ENCODE measurements at regions not wholly inside any gene's neighbourhood (a gene's known extent, or its start where the extent isn't known, plus 50 kb on each side); places are given as distances from the start of the nearest gene placed in this dataset.

DNA sequence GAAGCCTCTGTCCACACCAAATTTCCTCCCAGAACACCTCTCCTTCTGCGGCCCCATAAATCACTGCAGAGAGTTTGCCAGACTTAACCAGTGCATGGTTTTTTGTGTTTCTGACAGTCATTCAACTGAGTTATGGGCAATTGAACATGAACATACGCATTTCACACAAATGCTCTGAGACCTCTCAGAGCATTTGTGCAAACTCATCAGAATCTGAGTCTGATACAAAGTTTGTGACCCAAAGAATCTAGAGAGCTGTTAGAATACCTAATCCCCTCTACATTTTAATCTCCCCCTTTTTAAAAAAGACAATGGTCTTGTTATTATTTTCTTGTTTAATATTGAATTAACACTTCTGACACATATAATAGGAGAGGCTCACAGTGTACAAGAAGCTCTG, 416.9 kb upstream of the SMARCA2 start:
- DNase-seq, result no peak

DNA sequence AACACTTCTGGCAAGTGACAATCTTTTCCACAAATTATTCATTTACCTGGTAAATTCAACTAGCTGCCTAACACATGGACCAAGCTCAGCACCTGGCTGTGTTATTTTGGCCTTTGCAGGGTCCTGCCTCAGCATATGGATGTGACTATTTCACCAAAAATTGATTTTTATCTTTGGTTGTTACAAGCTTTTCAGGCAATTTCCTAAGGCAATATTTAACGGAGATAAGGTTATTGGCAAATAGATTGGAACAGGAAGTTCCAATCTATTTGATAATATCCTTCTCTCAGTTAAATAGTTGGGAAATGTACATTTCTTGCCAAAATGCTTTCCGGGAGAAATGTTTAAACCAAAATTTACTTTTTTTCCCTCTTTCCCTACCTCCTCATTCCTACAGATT, 415.2 kb upstream of the SMARCA2 start:
- DNase-seq, result no peak

DNA sequence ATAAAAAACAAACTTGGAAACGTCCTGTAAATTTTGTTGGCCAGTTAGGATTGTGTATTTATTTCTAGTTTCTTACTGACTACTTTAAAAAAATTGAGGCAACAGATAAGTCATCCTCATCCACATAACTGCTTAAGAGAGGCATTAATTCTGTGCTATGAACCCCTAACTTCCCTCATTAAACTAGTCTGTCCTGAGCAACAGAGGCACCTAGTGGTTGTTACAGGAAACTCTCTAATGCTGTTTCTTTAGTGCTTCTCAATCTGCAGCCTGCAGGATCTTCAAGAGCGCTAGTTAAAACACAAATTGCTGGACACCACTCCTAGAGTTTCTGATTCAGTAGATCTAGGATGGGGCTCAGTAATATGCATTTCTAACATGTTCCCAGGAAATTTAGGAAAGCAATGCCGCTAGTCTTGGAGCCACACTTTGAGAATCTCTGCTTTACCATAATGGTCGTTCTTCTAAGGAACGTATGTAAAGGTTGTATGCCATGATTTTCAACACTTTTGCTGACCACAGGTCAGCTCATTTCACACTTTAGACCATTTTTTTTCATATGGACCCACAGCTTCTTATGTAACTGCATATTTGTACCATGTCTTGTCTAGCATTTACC, 410.1 kb upstream of the SMARCA2 start:
- DNase-seq, result peak in 1 of 2 experiments; percentile 6

DNA sequence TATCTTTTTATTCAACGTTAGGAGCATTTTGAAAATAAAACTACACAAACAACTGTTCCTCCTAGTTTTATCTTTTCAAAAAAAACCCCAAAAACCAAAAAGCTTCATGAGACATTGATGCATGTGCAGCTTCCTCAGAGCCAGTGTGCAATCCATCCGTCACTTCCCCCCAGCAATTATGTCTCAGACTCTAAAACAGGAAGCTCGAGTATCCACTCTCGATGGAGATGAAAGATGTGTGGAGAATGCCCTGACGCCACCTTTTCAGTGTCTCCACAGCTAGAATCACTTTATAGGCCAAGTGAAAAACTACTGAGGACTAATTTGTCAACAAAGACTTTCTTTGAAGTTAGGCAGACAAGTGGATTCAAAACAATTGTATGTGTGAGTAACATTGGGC, 408.9 kb upstream of the SMARCA2 start:
- no peak for DNase-seq

DNA sequence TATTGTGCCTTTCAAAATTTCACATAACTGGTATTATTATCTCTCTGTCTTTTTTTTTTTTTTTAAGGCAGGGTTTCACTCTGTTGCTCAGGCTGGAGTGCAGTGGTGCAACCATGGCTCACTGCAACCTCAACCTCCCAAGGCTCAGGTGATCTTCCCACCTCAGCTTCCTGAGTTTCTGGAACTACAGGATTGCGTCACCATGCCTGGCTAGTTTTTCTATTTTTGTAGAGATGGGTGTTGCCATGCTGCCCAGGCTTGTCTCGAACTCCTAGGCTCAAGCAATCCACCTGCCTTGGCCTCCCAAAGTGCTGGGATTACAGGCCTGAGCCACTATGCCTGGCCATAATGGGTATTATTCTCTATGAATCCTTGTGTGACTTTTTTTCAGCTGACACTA, 402.3 kb upstream of the SMARCA2 start:
- DNase-seq, result no peak

DNA sequence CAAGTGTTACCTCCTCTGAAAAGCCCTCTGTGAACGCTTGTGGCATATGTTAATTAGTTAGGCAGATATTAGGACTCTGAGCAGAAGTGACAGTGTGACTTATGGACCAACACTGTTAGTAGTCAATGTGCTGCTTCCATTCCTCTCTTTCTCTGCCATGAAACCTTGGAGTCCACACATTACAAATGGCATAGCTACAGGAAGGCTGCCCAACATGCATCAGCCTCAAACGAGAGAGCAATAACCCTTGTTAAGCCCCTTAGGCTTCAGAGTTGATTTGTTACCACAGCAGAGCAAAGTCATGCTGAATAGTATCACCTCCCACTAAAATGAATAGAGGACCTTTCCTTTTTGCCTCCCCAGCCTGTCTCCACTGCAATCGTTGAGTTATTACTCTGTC, 397.7 kb upstream of the SMARCA2 start:
- DNase-seq, result no peak

DNA sequence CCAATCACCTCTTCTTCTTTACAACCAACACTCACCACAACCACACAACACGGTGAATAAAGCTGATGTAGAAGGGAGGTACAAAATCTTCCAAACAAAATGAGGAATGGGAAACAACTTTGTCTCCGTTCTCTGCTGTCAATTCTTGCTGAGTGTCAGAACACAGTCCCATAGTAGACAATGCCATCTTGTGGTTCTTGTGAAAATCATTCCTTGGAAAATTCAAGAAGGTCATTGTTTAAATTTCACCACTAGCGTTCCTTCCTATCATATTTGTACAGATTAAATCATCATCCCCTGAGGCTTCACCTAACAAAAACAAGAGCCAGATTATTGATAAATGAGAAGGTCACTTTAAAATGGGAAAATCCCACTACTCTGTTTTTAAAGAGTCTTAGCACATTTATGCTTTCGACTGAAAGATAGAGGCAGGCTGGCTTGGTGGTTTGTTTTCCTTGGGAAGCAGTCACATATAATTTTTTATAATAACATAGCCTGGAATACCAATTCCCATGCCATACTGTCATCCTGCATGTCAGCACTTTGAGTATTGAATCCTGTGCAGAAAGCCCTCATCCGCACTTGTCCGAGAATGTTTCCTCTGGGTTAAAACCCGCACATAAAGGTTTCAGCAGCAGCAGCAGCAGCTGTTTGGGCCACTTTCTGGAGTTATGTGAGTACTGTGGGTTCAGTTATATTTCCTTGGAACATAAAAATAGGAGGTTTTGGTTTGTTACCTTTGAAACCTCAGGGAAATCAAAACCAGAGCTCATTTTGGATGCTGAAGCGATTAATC, 395.0 kb upstream of the SMARCA2 start:
- no peak for DNase-seq

DNA sequence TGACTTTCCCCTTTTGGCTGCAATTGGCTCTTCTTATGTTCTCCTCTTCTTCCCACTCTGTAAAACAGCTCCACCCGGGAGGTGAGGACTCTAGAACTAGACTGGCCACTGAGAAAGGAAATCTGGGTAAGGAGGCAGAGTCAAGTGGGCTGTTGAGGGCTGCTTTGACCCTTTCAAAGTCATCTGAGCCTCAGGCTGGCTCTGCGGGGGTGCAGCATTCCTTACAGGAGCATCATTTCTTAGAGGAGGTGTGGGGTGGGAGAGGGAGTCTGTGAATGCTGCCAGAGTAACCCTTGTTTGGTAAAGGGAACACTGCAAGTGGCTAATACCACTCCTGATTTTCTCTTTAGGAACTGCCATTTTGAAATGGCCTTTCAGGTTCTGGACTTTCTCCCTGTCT, 377.7 kb upstream of the SMARCA2 start:
- no peak for DNase-seq

DNA sequence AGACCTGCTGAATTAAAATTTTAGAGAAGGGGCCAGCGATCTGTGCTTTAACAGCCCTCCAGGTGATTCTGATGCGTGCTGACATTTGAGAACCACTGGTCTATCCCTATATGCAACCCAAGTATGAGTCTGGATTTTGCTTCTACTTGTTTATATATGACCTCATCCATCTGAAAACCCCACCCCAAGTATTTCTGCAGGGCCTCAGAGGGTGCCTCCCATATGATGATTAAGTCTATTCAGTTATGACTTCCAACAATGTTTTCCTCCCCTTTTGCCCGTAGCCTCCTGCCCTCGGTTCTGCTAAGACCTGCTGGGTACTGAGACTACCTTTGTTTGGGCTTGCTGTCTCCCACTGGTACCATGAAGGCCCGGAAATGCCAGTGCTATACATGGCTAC, 376.0 kb upstream of the SMARCA2 start:
- no peak for DNase-seq

DNA sequence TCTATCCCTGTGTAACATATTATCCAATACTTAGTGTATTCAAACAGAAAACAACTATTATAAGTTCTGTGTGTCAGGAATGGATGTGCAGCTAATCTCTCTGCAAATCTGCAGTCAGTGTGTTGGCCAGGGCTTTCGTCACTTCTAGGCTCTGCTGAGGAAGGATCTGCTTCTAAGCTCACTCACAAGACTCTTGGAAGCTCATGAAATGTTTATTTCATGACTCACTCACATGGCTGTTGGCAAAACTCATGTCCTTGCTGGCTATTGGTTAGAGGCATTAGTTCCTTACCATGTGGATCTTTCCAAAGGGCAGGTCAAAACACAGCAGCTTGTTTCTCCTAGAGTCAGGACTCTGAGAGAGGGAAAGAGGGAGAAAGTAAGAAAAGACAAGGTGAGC, 367.4 kb upstream of the SMARCA2 start:
- DNase-seq, result no peak

DNA sequence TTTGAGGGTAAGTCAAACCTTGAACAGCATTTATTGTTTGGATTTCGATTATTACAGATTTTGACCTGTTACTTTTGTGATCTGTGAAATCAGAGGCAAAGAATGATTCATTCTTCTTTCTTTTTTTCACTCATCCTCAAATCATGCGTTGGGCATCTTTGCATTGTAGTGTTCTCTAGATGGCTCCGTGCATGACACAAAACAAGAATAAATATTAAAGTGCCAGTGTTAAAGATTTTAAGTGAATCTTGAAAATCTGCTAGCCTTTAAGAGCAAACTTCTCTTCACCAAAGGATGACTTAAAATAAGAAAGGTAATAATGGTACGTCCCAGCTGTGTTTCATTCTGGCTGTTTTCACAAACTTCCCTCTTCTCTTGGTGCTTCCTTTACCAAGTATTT, 361.9 kb upstream of the SMARCA2 start:
- no peak for DNase-seq

DNA sequence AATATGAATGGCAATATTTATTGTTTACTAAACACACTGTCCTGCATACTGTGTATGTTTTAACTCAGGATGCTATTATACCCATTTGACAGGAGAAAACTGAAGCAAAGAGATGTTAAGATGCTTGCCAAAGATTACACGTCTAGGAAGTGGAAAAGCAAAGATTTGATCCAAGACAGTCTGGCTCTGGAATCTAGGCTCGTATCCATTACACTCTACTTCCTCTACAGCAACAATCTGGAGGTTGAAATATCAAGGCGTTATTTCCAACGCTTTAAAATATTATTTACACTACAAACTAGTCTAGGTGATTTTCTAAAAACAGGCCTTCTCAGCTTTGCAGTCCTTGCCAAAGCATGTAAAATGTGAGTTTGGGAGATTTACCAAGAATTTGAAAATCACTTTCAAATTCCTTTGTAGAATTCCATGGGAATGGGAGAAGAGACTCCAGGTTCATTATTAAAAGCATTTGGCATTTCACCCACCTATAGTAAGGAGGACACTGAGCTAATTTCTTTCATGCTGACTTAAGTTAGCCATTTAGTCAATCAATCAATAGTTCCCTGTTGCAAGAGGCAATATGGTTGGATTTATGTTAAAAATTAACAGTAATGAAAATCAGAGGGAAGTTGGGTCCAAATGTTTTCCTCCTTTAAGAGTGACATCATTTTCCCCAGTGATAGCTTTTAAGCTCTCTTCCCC, 356.3 kb upstream of the SMARCA2 start:
- no peak for DNase-seq

DNA sequence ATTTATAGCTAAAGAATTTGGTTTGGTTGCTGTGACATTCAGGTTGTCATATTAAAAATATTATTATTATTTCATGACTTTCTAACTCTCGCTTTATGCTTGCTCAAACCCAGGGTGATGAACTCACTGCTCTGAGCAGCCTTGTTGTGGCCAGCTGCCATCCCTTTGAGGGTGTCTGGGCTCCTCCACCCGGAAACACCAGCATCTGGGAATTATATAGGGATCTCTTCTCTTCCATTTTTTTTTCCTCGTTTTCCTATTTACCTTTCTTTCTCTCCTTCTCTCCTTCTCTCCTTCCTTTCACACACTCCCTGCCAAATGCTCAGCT, 355.8 kb upstream of the SMARCA2 start:
- DNase-seq, result no peak

DNA sequence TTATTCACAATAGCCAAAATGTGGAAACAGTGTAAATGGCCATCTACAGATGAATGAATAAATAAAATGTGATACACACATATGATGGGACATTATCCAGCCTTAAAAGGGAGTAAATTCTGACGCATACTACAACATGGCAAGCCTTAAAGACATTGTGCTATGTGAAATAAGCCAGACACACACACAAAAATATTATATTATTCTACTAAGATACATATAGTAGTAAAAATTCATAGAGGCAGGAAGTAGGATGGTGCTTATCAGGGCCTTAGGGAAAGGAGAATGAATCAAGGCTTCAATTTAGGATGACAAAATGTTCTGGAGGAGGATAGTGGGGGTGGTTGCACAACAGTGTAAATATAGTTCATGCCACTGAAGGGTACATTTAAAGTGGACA, 346.7 kb upstream of the SMARCA2 start:
- no peak for DNase-seq

DNA sequence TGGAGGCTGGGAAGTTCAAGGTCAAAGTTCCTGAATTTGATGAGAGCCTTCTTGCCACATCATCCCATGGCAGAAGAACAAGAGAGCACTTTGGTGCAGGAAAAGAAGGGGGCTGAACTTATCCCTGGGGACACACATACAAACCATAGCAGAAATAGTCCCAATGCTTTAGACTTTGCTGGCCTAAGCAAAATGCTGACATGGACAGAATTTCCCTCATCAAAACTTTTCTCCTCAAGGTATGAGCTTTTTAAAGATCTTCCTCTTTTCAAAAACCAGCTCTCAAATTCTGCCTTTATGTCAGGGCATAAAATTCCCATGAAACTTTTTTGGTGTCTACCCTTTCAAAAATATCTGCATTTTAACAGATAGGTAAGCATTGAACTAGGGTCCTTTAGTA, 341.8 kb upstream of the SMARCA2 start:
- DNase-seq, result no peak

DNA sequence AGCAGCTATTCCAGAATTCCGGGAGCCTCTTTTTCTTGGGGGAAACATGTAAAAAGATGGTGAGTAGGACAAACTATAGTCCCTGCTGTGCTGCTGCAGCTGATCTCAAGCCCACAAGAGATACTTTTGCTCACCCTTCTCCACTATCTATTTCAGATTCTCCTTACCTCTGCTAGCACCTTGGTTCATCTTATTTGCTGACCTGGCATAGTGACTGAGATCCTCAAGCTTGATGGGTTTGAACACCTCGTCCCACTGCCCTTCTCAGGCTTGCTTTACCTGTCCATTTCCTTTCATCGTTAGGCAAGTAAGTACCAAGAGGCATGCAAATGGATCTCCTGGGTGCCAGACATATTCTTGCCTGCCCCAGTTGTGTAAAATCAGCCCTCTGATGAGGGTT, 338.4 kb upstream of the SMARCA2 start:
- DNase-seq, result no peak

DNA sequence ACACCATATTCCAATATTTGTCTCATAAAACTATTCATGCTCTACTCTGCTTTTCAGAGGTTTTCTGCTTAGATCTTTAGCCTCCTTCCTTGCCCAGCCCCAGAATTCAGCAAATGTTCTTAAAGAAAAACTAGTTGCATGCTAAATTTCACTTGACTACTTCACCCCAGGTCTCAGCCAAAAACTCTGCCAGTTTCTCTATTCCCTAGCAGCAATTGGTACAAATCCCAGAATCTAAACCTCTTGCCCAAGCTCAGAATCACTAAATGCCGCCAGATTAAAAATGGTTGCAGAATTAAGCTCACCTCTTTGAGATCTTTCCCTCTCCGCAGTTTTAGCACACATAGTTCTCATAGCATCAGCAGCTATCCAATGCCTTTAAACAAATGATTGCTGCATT, 331.2 kb upstream of the SMARCA2 start:
- no peak for DNase-seq

DNA sequence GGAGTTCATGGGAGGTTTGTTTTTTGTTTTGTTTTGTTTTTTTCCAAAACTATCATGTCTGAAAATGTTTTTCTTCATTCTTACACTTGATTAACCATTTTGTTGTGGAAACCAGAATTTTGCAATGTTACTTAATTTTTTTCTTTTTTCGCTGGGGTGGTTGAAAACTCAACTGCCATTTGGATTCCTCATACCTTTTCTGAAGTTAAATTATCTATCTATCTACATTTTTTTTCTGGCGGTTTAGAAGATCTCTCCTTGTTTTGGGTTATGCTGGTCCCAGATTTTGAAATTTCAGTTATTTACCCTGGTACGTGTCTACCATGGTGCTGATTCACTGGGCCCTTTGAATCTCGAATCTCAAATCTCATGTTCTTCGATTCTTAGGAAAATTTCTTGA, 316.2 kb upstream of the SMARCA2 start:
- DNase-seq, result no peak

DNA sequence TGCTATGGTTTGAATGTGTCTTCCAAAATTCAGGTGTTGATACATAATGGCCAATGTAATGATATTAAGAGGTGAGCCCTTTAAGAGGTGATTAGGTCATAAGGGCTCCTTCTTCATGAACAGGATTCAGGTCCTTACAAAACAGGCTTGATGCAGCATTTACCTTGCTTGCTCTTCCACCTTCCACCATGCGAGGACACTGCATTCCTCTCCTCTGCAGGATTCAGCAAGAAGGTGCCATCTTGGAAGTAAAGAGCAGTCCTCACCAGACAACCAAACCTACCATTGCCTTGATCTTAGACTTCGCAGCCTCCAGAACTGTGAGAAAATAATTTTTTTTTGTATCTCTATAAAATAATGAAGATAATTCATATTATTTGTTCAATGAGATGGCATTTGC, 314.0 kb upstream of the SMARCA2 start:
- DNase-seq, result no peak

DNA sequence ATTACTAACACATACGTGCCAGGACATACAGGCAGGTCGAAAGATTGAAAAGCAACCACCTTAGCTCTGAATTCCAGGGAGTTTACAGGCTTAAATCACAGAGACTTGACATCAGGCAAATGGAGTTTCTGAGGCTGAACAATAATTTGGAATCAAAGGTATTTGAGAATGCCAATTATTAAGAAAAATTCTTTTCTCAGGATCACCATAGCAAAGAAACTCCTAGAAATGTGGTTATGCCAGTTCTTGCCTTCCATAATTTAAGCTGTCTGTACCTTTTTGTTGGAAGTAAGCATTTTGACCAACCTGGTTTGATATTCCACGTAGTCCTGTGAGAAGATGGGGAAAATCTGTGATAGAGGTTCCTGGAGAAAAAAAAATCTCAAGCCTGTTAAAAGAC, 312.4 kb upstream of the SMARCA2 start:
- DNase-seq, result no peak

DNA sequence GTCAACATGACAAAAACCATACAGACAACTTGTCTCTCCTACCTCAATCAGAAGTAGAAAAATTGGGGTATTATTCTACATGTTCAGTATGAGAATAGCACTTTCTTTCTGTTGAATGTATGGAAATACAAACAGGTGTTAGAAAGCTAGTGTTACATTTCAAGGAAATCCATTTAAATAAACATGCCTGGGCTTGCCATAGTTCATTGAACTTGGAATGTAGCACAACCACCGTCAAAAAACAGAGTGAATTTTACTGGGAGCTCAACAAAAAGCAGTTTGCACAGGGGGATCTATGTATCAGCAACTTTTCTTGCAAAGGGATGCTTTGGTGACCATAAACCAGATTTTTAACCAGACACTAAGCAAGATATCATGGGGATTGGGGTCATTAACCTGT, 307.9 kb upstream of the SMARCA2 start:
- no peak for DNase-seq

DNA sequence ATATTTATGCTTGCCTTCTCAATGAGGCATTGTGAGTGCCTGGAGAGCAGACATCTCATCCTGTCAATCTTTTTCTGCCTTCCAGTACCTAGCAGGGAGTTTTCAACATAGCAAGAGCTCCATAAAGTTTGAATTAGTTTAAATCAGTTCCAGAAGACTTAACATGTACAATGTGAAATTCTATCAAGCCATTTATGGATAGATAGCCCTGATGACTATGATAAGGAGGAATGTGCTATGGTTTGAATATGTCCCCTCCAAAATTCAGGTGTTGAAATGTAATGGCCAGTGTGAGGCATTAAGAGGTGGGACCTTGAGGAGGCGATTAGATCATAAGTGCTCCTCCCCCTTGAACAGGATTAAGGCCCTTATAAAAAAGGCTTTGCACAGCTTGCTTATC, 306.9 kb upstream of the SMARCA2 start:
- no peak for DNase-seq

DNA sequence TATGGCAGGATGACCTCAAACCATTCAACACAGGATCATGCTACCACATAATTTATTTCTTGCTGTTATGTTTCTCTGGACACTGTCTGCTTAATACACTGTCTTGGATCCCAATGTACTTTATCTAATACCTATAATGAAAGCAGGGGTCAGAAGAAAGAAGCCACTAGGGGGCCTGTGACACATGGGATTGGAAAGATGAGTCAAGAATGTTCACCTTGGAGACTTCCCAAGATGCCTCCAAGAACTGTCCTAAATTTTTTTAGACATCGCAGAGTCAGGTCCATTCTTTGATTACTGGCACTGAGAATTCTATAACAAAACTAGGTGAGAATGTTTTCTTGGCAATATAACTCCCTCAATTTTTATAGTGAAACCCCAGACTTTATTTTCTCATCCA, 305.8 kb upstream of the SMARCA2 start:
- DNase-seq, result no peak

DNA sequence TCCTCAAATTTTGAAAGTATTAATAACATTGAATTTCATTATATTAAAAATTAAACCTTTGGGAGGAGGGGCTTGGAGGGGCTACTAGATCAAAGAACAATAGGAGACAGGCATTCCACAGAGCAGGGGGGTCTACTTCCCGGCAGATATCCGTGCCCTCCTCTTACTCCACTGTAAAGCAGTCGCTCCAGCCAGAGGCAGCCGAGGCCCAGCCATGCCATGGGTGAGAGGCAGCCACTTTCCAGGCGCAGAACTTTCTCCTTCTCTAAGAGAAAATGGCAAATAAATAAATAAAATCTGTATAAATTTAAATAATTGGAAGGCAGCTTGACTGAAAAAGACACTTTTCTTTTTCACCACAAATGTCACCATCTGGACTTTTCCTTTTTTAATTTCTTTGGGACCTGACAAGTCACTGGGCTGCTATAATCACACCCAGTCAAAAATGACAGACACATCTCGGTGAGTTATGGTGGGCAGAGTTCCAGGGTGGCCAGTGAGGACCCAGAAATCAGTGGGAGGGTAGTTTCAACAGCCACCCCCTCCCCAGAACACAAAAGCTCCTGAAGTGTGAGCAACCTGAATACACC, 302.2 kb upstream of the SMARCA2 start:
- no peak for DNase-seq

All from SHP77 (cell line).